Stimulated activated CD4-positive, alpha-beta T cell treated with anti-CD3 and anti-CD28 coated beads, Interleukin-12 subunit alpha, Interleukin-12 subunit beta, amount 100 ng/mL, for 24 hours (primary cell): ENCODE measurements at regions not wholly inside any gene's neighbourhood (a gene's known extent, or its start where the extent isn't known, plus 50 kb on each side); places are given as distances from the start of the nearest gene placed in this dataset.
"Not testable (repeated sequence)": the region's sequence is repeated elsewhere in the genome, so short reads cannot be mapped to it uniquely, and the experiment has no call there.

Experiments used
- DNase-seq, 2 experiments: peaks; one replicate each; pipeline ENCODE4 v3.0.0-alpha.2; 2020; ENCODE audit warnings: low read depth in 2 of 2

- DNase-seq = no peak
These were observed 57.1 kb upstream of the EOMES start for GRCh38 chr3:27779176-27779575.

- DNase-seq = no peak
These were observed 67.3 kb upstream of the EOMES start for GRCh38 chr3:27789420-27789819.

GRCh38 chr3:27791956-27792355 is 69.8 kb upstream of the EOMES start:
- no peak for DNase-seq

- DNase-seq = no peak
These were observed 70.7 kb upstream of the EOMES start for GRCh38 chr3:27792869-27793268.

GRCh38 chr3:27794211-27794610 is 72.1 kb upstream of the EOMES start:
- no peak for DNase-seq

- DNase-seq = no peak
These were observed 74.3 kb upstream of the EOMES start for GRCh38 chr3:27796365-27796875.

- DNase-seq = no peak
These were observed 75.7 kb upstream of the EOMES start for GRCh38 chr3:27797773-27798172.

GRCh38 chr3:27800261-27800660 is 78.1 kb upstream of the EOMES start:
- no peak for DNase-seq

- no peak for DNase-seq
These were observed 80.3 kb upstream of the EOMES start for GRCh38 chr3:27802425-27802824.

GRCh38 chr3:27802849-27803248 is 80.7 kb upstream of the EOMES start:
- DNase-seq = no peak

- no peak for DNase-seq
These were observed 83.2 kb upstream of the EOMES start for GRCh38 chr3:27805282-27805681.

- DNase-seq = no peak
These were observed 91.1 kb upstream of the EOMES start for GRCh38 chr3:27813255-27813654.

GRCh38 chr3:27821609-27822008 is 99.5 kb upstream of the EOMES start:
- DNase-seq = not testable (repeated sequence)

- DNase-seq = no peak
These were observed 102.4 kb upstream of the EOMES start for GRCh38 chr3:27824312-27825200.

GRCh38 chr3:27826448-27826847 is 104.3 kb upstream of the EOMES start:
- DNase-seq = no peak

- DNase-seq = no peak
These were observed 104.9 kb upstream of the EOMES start for GRCh38 chr3:27827041-27827440.

GRCh38 chr3:27840807-27841594 is 118.9 kb upstream of the EOMES start:
- no peak for DNase-seq

GRCh38 chr3:27844052-27844675 is 122.0 kb upstream of the EOMES start:
- no peak for DNase-seq

GRCh38 chr3:27847697-27848096 is 125.6 kb upstream of the EOMES start:
- no peak for DNase-seq

- DNase-seq = no peak
These were observed 126.7 kb upstream of the EOMES start for GRCh38 chr3:27848826-27849225.

GRCh38 chr3:27859821-27860220 is 137.7 kb upstream of the EOMES start:
- no peak for DNase-seq
